ENCODE measurements at regions not wholly inside any gene's neighbourhood (a gene's known extent, or its start where the extent isn't known, plus 50 kb on each side); places are given as distances from the start of the nearest gene placed in this dataset.
A peak's percentile ranks its signal among the peaks of the same experiment; 100 is the strongest.

DNA sequence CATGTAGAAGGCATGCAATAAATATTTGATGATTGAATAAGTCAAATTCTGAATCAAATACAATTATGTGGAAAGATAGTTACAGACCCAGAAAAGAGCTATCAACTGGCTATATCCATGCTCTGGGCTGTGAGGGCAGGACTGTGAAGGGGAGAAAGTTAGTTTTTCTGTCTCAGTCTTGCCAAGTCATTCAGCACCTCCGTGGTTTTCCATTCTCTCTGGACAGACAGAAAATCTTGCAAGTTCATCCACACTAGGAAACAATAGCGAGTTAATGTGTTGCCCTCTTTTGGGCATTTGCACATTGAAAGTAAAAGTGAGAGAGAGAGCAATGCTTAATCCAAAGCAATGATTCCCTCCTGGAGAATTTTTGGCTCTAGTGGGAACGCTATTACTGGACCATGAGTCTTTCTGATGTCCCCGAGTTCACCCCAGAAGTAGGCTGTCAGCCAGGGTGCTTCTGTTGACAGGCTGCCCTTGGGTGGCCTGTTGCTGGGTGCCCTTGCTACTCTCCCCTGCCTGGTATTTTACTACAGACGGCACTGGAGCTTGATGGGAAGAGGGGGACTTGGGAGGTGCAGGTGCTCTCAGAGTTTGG lies 238.3 kb downstream of the LOXHD1 start:
- Histone ChIP-seq H3K4me1 (no peaks in the 10 kb centered on the region), H3K27me3 (no peaks in the 10 kb centered on the region), H3K9me3 (no peaks in the 10 kb centered on the region), H3K4me3 (no peak overlapping the region), H3K36me3 (no peaks in the 10 kb centered on the region), H3K27ac (no peak overlapping the region)
- no peak for DNase-seq (ENCODE audit: extremely low spot score in 2 of 2)
- intact Hi-C loops (cut with DNase I): no loop called here
- no peak for TF ChIP-seq POLR2AphosphoS5 (IDR thresholded peaks at IDR 0.05; ENCODE audit: insufficient read depth in 1 of 2, low read depth in 1 of 2)
- TF ChIP-seq, protein P1, sequence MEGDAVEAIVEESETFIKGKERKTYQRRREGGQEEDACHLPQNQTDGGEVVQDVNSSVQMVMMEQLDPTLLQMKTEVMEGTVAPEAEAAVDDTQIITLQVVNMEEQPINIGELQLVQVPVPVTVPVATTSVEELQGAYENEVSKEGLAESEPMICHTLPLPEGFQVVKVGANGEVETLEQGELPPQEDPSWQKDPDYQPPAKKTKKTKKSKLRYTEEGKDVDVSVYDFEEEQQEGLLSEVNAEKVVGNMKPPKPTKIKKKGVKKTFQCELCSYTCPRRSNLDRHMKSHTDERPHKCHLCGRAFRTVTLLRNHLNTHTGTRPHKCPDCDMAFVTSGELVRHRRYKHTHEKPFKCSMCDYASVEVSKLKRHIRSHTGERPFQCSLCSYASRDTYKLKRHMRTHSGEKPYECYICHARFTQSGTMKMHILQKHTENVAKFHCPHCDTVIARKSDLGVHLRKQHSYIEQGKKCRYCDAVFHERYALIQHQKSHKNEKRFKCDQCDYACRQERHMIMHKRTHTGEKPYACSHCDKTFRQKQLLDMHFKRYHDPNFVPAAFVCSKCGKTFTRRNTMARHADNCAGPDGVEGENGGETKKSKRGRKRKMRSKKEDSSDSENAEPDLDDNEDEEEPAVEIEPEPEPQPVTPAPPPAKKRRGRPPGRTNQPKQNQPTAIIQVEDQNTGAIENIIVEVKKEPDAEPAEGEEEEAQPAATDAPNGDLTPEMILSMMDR (IDR thresholded peaks at IDR 0.05): no peak
- no peak for TF ChIP-seq POLR2A (IDR thresholded peaks at IDR 0.05)

DNA sequence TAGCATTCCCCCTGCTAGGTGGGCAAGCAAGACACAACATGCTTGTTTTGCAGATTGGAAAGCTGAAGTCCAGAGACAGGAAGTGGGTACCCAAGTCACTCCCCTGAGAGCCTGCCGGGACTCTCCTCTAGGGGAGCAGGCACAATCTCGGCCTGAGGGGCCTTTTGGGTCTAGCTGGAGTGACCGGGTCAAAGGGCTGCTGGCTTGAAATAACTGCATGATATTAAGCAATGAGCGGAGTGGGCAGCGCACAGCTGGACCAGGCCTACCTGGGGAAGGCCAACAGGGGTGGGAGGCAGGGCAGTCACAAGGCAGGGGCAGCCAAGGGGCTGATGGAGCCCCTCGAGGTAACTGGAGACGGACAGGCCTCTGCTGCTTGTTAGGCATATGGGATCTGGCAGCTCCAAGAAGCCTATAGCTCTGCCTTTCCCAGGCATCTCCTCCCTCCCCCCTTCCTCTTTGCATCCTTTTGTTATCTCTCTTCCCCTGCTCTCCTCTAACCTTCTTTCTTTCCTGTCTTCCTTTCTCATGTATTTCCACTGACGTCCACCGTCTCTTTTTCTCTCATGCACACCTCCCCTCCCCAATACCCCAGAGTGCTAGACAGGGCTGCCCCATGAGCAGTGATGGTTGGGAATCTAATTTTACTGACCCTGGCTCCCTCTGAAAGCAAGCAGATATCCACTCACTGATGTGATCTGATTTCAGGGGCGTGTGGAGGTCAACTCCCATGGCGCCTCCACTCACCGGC lies 237.5 kb downstream of the LOXHD1 start:
- intact Hi-C loops (cut with DNase I): no loop called here
- Histone ChIP-seq H3K4me3 (no peak overlapping the region), H3K9me3 (no peaks in the 10 kb centered on the region), H3K4me1 (no peaks in the 10 kb centered on the region), H3K27me3 (no peaks in the 10 kb centered on the region), H3K27ac (no peak overlapping the region), H3K36me3 (no peaks in the 10 kb centered on the region)
- TF ChIP-seq, protein P1 (IDR thresholded peaks at IDR 0.05): no peak
- TF ChIP-seq POLR2A (IDR thresholded peaks at IDR 0.05) (no peak), POLR2AphosphoS5 (IDR thresholded peaks at IDR 0.05; ENCODE audit: insufficient read depth in 1 of 2, low read depth in 1 of 2) (no peak)
- no peak for DNase-seq (ENCODE audit: extremely low spot score in 2 of 2)

DNA sequence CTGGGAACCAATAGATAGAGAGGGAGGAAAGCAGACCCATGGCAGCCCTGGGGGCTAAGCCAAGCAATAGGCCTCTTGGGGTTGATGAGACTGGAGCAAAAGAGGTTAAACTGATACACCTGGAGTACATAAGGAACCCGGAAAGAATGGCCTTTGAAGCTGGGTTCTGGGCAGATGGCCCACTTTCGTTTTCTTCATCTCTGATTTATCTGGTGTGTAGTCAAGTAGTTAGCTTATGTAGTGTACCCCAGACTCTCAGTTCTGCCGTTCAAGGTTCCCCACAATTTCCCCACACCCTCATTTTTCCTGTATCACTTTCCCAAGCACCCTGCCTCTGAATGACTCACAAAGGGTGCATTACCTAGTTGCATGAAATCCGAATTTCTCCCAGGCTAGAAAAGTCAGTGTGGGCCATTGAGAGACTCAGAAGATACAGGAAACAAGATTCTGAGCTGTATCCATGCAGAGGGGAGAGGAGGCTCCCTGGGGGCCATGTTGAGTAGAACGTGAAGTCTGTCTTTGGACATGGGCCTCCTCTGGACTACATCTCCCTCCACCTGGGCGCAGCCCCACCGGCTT lies 235.0 kb downstream of the LOXHD1 start:
- TF ChIP-seq POLR2AphosphoS5 (IDR thresholded peaks at IDR 0.05; ENCODE audit: insufficient read depth in 1 of 2, low read depth in 1 of 2): no peak
- TF ChIP-seq, protein P1 (IDR thresholded peaks at IDR 0.05): no peak
- TF ChIP-seq POLR2A (IDR thresholded peaks at IDR 0.05): no peak
- H3K27me3 ChIP-seq: no peaks in the 10 kb centered on the region
- H3K4me1 ChIP-seq: no peaks in the 10 kb centered on the region
- H3K4me3 ChIP-seq: no peak overlapping the region
- no peaks in the 10 kb centered on the region for H3K36me3 ChIP-seq
- intact Hi-C loops (cut with DNase I): no loop called here
- peak in 1 of 2 donors; percentile 75 for DNase-seq (ENCODE audit: extremely low spot score in 2 of 2)
- H3K27ac ChIP-seq: no peak overlapping the region
- H3K9me3 ChIP-seq: no peaks in the 10 kb centered on the region

DNA sequence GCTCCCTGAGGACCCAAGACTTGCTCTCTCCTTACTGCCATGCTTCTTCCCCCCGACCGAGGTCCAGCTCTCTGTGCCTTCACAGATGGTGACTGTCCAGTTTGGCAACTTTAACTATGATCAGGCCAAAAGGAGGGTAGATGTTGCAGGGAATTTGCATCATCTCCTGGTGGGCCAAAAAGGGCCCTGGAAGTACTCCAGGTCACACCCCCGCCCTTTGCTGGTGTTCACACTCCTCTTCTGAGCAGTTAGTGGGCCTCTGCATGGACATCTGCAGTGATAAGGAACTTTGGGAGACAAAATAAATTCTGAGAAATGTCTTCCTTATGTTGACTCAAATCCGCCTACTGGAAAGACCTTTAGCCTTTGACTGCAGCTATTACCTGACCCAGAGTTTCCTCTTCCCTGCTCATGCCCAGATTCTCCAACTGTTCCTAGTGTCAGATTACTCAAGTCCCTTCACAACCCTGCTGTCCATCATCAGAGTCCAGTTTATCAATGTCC lies 234.4 kb downstream of the LOXHD1 start:
- Histone ChIP-seq H3K27me3 (no peaks in the 10 kb centered on the region), H3K4me3 (no peak overlapping the region), H3K4me1 (no peaks in the 10 kb centered on the region), H3K27ac (no peak overlapping the region), H3K36me3 (no peaks in the 10 kb centered on the region), H3K9me3 (no peaks in the 10 kb centered on the region)
- TF ChIP-seq, protein P1 (IDR thresholded peaks at IDR 0.05): no peak
- peak in 1 of 2 donors; percentile 34 for DNase-seq (ENCODE audit: extremely low spot score in 2 of 2)
- intact Hi-C loops (cut with DNase I): no loop called here

Measured in vagina (tissue), 2 donors.